Amniotic epithelial cell (primary cell): ENCODE measurements at regions not wholly inside any gene's neighbourhood (a gene's known extent, or its start where the extent isn't known, plus 50 kb on each side); places are given as distances from the start of the nearest gene placed in this dataset.

ENCODE experiments used
- DNase-seq: peaks from one replicate; pipeline ENCODE4 v3.0.0-alpha.2; 2010; ENCODE audit warnings: low read depth

GRCh38 chr6:87936065-87936464 is 111.6 kb upstream of the SPACA1 start:
- DNase-seq, result no peak

DNA sequence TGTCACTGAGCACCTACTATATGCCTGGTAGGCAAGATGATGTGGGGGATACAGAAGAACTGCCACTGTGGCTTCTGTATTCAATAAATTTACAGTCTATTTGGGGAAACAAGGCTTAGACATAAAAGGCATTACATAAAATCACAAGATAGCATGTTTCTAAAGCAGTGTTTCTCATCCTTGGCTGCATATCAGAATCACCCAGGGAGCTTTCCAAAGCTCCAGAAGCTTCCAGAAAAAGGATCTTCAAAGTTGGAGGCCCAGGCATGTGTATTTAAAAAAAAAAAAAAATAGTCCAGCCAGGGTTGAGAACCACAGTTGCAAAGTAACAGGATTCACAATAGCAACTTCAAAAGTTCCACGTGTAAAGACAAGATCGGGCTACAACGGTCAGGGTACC is 112.4 kb upstream of the SPACA1 start:
- no peak for DNase-seq

DNA sequence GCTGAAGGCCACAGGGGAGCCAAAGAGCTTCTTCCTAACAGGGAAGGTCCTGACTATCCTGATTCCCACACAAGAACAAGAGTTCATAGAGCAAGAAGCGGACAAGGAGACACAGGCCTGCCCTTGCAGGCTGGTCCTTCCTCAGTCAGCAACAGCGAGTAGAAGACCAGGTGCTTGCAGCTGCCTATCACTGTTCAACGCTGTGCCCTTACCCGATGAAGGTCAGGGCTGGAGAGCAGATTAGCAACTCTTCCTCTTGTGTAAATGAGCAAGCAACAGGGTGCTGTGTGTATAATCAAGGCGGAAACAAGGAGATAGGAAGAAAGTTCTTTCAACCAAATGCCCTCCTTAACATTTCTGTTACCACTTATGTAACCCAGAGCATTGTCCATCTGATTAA is 115.3 kb upstream of the SPACA1 start:
- DNase-seq, result no peak

GRCh38 chr6:87929843-87930288 is 117.8 kb upstream of the SPACA1 start:
- peak; percentile 66 for DNase-seq

DNA sequence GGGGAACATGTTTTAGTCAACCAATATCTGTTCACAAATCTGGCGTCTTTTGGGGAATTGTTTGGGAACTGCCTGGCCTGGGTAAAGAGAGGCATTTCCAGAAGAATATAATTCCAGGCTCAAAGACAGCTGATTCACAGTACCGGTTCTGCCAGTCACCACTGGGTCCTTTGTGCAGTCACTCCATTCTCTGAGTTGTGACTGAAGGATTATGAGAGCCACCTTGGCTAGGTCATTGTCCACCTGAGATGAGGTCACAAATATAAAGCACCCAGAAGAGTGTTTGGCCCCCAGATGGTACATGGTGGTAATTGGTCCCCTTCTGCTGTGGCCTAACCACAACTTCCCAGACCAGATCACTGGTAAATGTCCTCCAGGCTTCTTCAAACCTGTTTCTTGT is 121.0 kb upstream of the SPACA1 start:
- no peak for DNase-seq

DNA sequence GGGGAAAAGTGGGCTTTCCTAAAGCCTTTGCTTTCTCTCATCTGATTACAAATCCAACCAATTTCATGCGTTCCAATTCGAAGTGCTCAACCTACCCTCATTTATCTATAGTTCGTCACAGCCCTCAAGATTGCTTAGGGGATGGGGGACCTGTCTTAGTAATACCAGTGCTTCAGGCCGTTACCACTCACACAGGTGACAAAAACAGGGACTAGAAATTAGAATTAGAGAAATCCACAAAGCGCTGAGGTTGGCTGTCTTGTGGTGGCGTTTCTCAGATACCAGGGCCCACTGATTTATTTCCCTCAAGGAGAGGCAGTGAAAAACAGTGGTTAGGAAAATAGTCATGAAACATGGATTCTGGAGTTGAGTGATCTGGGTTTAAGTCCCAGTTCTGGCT is 121.6 kb upstream of the SPACA1 start:
- no peak for DNase-seq

DNA sequence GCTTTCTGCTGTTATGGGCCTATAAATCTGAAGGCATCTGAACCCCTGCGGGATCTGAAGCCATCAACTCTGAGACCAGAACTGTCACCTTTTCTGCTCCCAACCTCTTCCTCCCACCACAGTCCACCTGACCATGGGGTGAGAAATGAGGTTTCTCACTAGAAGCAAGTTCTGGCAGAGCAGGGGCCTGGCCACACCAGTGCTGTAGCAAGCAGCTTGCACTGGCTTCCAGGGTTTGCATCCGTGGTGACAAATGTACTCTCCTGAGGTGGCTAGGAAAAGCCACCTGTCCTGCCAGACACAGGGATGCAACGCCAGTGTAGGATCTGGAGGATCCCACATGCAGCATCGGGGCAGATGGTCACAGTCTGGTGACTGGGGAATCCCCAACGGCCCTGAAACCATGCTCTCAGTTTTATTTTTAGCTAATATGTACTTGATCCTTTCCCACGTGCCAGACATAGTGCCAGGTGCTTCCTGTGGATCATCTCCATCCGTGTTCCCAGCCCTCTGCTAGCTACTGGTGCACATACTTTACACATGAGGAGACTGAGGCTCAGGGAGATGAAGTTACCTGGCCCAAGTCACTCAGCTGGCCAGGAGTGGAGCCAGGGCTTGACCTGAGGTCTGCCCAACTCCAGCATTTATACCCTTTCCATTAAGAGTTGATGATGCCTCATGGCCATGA is 122.1 kb upstream of the SPACA1 start:
- DNase-seq, result no peak

- no peak for DNase-seq
These were observed 124.1 kb upstream of the SPACA1 start for GRCh38 chr6:87923389-87924050.

- no peak for DNase-seq
These were observed 124.7 kb upstream of the SPACA1 start for GRCh38 chr6:87922947-87923330.

GRCh38 chr6:87922196-87922946 is 125.3 kb upstream of the SPACA1 start:
- no peak for DNase-seq

DNA sequence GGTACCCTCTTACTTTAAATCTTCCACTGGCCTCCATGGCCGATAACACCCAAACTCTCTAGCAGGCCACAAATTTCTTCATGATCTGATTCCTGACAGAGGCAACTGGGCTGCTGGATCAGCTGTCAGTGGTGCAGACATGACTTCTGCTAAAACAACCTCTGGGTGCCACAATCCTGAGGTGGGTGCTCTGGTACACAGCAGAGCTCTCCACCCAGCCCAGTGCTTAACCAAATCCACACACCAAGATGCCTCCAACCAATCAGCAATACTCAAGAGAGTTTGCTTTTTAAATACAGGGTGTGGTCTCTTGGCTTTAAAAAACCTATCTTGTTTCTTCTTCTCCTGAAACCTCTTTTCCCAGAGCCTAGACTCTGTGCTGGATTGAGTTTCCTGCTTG is 126.6 kb upstream of the SPACA1 start:
- DNase-seq, result no peak

- no peak for DNase-seq
These were observed 127.4 kb upstream of the SPACA1 start for GRCh38 chr6:87920245-87920644.

DNA sequence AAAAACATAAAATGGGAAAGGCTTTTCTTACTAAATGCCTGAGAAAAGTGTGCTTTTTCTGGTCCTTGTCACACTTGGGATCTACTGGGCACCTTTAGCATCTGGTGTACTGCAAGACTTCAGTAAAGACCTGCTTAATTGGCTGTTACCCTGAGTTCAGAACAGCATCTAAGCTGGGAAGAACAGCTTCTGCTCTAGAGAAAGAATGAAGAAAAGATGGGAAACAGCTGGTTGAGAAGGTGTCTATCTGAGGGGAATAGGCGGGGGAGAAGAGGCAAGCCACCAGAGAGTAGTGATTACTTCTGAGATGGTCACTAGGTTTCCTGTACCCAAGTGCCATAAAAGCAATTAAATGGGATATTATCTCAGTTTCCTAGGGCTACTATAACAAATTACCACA is 128.2 kb upstream of the SPACA1 start:
- no peak for DNase-seq

- DNase-seq, result no peak
These were observed 128.6 kb upstream of the SPACA1 start for GRCh38 chr6:87919001-87919400.

DNA sequence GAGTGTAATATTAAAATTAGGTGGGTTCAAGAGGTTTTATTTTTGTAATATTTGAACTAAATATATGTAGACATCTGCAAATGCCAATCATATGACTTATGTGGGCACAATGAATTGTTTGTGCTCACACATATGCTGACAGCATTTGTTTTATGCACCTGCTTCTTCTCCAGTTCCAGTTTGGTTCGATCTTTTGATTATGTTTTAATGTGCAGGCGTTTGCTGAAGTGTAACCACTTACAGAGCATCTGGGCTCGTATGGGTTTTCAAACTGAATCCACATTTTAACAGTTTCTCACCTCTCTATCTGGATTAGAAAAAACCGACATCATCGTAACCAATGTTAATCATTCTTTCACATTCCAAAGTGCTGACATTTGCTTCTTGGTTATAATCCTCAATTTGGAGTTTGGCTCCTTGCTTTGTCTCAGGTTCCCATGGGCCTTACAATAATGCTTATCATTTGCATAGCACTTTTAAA is 129.1 kb upstream of the SPACA1 start:
- DNase-seq, result no peak

DNA sequence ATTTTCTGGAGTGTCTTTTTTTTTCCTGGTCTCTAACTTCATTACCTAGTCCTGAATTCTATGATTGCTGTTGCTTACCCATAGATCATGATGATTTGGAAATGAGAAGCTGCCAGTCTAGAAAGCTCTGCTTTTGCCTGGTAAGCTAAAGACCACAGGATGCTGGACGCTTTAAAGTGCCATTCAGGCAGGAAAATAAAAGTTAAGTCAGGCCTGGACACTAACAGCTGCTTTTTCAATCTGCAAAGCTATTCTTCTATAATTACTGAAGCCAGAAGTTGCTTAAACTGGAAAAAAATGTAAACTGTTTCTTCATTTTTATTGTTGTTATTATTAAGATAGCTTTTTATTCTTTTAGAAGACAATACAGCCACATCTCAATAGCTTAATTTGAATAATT is 129.8 kb upstream of the SPACA1 start:
- DNase-seq, result no peak

GRCh38 chr6:87916446-87916845 is 131.2 kb upstream of the SPACA1 start:
- DNase-seq, result no peak

- DNase-seq, result no peak
These were observed 132.8 kb upstream of the SPACA1 start for GRCh38 chr6:87914637-87915395.

GRCh38 chr6:87913974-87914373 is 133.7 kb upstream of the SPACA1 start:
- DNase-seq, result no peak

DNA sequence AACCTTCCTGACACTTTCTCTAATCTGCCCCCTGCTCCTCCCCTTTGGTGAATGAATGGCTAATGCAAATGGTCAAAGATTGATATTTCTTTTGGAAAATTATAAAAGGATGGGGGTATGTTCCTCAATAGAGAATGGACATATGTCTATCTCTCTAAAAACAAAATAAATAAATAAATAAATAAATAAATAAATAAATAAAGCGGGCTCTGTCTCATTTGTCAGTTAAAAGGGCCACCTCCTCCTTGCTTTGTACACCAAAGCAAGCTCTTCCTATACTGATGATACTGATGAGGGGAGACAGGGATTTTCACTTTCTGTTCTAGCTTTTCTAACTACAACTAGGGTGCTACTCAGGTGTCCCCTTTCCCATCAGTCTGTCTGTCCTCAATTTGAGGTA is 135.5 kb upstream of the SPACA1 start:
- no peak for DNase-seq

GRCh38 chr6:87909849-87910248 is 137.8 kb upstream of the SPACA1 start:
- DNase-seq, result peak; percentile 10
